WTC11 (cell line): ENCODE measurements at regions not wholly inside any gene's neighbourhood (a gene's known extent, or its start where the extent isn't known, plus 50 kb on each side); places are given as distances from the start of the nearest gene placed in this dataset.

ENCODE experiments used
- ATAC-seq: fragments of 200-7000 bp; cut with Tn5 transposase; 2 replicates; pipeline ENCODE4 v1.10.0; 2021; ENCODE audit warnings: mild to moderate bottlenecking, moderate library complexity
- CTCF ChIA-PET: fragments of 300-600 bp; sonication (Branson Sonifier 250); formaldehyde crosslinking; loops from one replicate; lab custom pipeline; 2021; ENCODE audit warnings: antibody characterized with exemption; lab: Charles Lee
- POLR2A ChIA-PET: fragments of 350-600 bp; sonication (Branson Sonifier 250); formaldehyde crosslinking; loops from one replicate; lab custom pipeline; 2021; ENCODE audit warnings: antibody characterized with exemption; lab: Charles Lee
- DNase-seq: peaks from one replicate; pipeline ENCODE4 v3.0.0; 2021; ENCODE audit warnings: low spot score
- H3K27ac Mint-ChIP-seq: 2 replicates; pipeline ENCODE4 v1.8.0; 2021; ENCODE audit warnings: mixed read lengths
- H3K27me3 Mint-ChIP-seq: 2 replicates; pipeline ENCODE4 v1.8.0; 2021; ENCODE audit warnings: low read depth, mild to moderate bottlenecking, moderate library complexity, mixed read lengths
- H3K36me3 Mint-ChIP-seq: 2 replicates; pipeline ENCODE4 v1.8.0; 2021; ENCODE audit warnings: mixed read lengths
- H3K4me1 Mint-ChIP-seq: 2 replicates; pipeline ENCODE4 v1.8.0; 2022; ENCODE audit warnings: mixed read lengths
- H3K4me3 Mint-ChIP-seq: 2 replicates; pipeline ENCODE4 v1.8.0; 2021; ENCODE audit warnings: mild to moderate bottlenecking, moderate library complexity, mixed read lengths
- H3K9me3 Mint-ChIP-seq: 2 replicates; pipeline ENCODE4 v1.8.0; 2021; ENCODE audit warnings: mixed read lengths
- ARID4B ChIP-seq: sonication (generic); formaldehyde crosslinking; IDR thresholded peaks from 2 replicates; pipeline ENCODE4 v1.8.0; 2023; ENCODE audit warnings: missing genetic modification reagents, mild to moderate bottlenecking, borderline replicate concordance
- ATF1 ChIP-seq: sonication (generic); formaldehyde crosslinking; IDR thresholded peaks from 2 replicates; pipeline ENCODE4 v1.8.1; 2023; ENCODE audit warnings: mild to moderate bottlenecking, moderate library complexity, missing genetic modification reagents
- ATF2 ChIP-seq: sonication (generic); formaldehyde crosslinking; IDR thresholded peaks from 2 replicates; pipeline ENCODE4 v1.8.1; 2022; ENCODE audit warnings: low read depth, missing genetic modification reagents, borderline replicate concordance
- FOXK1 ChIP-seq: sonication (generic); formaldehyde crosslinking; IDR thresholded peaks from 2 replicates; pipeline ENCODE4 v1.8.0; 2022; ENCODE audit warnings: mild to moderate bottlenecking, moderate library complexity, missing genetic modification reagents
- JUN ChIP-seq: sonication (generic); formaldehyde crosslinking; IDR thresholded peaks from 2 replicates; pipeline ENCODE4 v1.8.0; 2023; ENCODE audit warnings: mild to moderate bottlenecking, missing genetic modification reagents
- NFATC4 ChIP-seq: fragments of 250-450 bp; sonication (Bioruptor Pico); IDR thresholded peaks from 2 replicates; pipeline ENCODE4 v1.9.0; 2021; ENCODE audit warnings: mild to moderate bottlenecking
- NFE2L1 ChIP-seq: sonication (generic); formaldehyde crosslinking; IDR thresholded peaks from 2 replicates; pipeline ENCODE4 v1.8.1; 2023; ENCODE audit warnings: missing genetic modification reagents
- NFYB ChIP-seq: sonication (generic); formaldehyde crosslinking; conservative IDR thresholded peaks from 2 replicates; pipeline ENCODE4 v1.8.0; 2022; ENCODE audit warnings: low read depth, missing genetic modification reagents
- PRDM15 ChIP-seq: sonication (generic); formaldehyde crosslinking; IDR thresholded peaks from 2 replicates; pipeline ENCODE4 v1.8.0; 2022; ENCODE audit warnings: missing genetic modification reagents
- SP1 ChIP-seq: sonication (generic); formaldehyde crosslinking; conservative IDR thresholded peaks from 2 replicates; pipeline ENCODE4 v1.8.1; 2022; ENCODE audit warnings: missing genetic modification reagents
- STAT6 ChIP-seq: sonication (generic); formaldehyde crosslinking; conservative IDR thresholded peaks from 2 replicates; pipeline ENCODE4 v1.8.1; 2023; ENCODE audit warnings: mild to moderate bottlenecking, low read depth, missing genetic modification reagents, moderate library complexity
- TEAD1 ChIP-seq: sonication (generic); formaldehyde crosslinking; IDR thresholded peaks from 2 replicates; pipeline ENCODE4 v1.8.0; 2022; ENCODE audit warnings: mild to moderate bottlenecking, missing genetic modification reagents
- ZNF423 ChIP-seq: fragments of 250-450 bp; sonication (Bioruptor Pico); IDR thresholded peaks from 2 replicates; pipeline ENCODE4 v2.1.2; 2022; ENCODE audit warnings: mild to moderate bottlenecking, moderate library complexity

- TF ChIP-seq ARID4B (no peak), PRDM15 (CRISPR knock-in tag) (no peak), ZNF423 (CRISPR knock-in tag) (no peak), NFE2L1 (no peak), NFYB (no peak), NFATC4 (CRISPR knock-in tag) (no peak)
Measured at GRCh38 chr2:2547911-2548310, 216.8 kb upstream of the MYT1L start (continued).

- Mint-ChIP-seq H3K36me3 (peaks cover 16% of the 10 kb centered on the region), H3K27me3 (peaks cover 3% of the 10 kb centered on the region; the same call in 1 of the 2 replicates), H3K9me3 (peaks cover 34% of the 10 kb centered on the region), H3K4me3 (no peak overlapping the region), H3K27ac (no peak overlapping the region), H3K4me1 (peaks cover 29% of the 10 kb centered on the region)
- CTCF ChIA-PET = no interaction called here
- POLR2A ChIA-PET = no interaction called here
- DNase-seq = no peak
- no peak for TF ChIP-seq FOXK1 (CRISPR knock-in tag)
- no peak for TF ChIP-seq SP1 (CRISPR knock-in tag)
- no peak for TF ChIP-seq ATF2 (CRISPR knock-in tag)
- no peak for TF ChIP-seq STAT6
- TF ChIP-seq TEAD1 = no peak
- no peak for TF ChIP-seq ATF1 (CRISPR knock-in tag)
- TF ChIP-seq, all 79 proteins: peak for 0
- no peak for ATAC-seq
Measured at GRCh38 chr2:2547451-2547850, 216.4 kb upstream of the MYT1L start.

- peaks cover 3% of the 10 kb centered on the region; the same call in 1 of the 2 replicates for H3K36me3 Mint-ChIP-seq
- H3K4me3 Mint-ChIP-seq = no peak overlapping the region
- no peak for ATAC-seq
- CTCF ChIA-PET = no interaction called here
- TF ChIP-seq JUN (CRISPR knock-in tag) = no peak
- no peaks in the 10 kb centered on the region for H3K27me3 Mint-ChIP-seq
- H3K9me3 Mint-ChIP-seq = peaks cover 20% of the 10 kb centered on the region
- H3K27ac Mint-ChIP-seq = no peak overlapping the region
- peaks cover 38% of the 10 kb centered on the region for H3K4me1 Mint-ChIP-seq
- DNase-seq = no peak
- POLR2A ChIA-PET = no interaction called here
Measured at GRCh38 chr2:2546046-2546445, 215.0 kb upstream of the MYT1L start.
